GM19035 (cell line): ENCODE measurements at regions not wholly inside any gene's neighbourhood (a gene's known extent, or its start where the extent isn't known, plus 50 kb on each side); places are given as distances from the start of the nearest gene placed in this dataset.

Source experiments
- ATAC-seq: cut with Tn5 transposase; IDR thresholded peaks from one replicate; pipeline ENCODE4 v1.9.1; 2021; ENCODE audit not compliant: unreplicated experiment

GRCh38 chr6:12420626-12421025 is 130.5 kb downstream of the EDN1 start:
- ATAC-seq = no peak

GRCh38 chr6:12421596-12421995 is 131.4 kb downstream of the EDN1 start:
- ATAC-seq = no peak

GRCh38 chr6:12422848-12423247 is 132.7 kb downstream of the EDN1 start:
- no peak for ATAC-seq

GRCh38 chr6:12423832-12424231 is 133.7 kb downstream of the EDN1 start:
- no peak for ATAC-seq

- ATAC-seq = no peak
These were observed 136.0 kb downstream of the EDN1 start for GRCh38 chr6:12426121-12426520.

GRCh38 chr6:12431023-12431422 is 140.9 kb downstream of the EDN1 start:
- ATAC-seq = no peak

- no peak for ATAC-seq
These were observed 146.1 kb downstream of the EDN1 start for GRCh38 chr6:12436224-12436623.

- no peak for ATAC-seq
These were observed 146.5 kb downstream of the EDN1 start for GRCh38 chr6:12436683-12437082.

- no peak for ATAC-seq
These were observed 149.1 kb downstream of the EDN1 start for GRCh38 chr6:12439296-12439695.

- no peak for ATAC-seq
These were observed 150.8 kb downstream of the EDN1 start for GRCh38 chr6:12440981-12441380.

GRCh38 chr6:12442455-12442854 is 152.3 kb downstream of the EDN1 start:
- ATAC-seq = no peak

GRCh38 chr6:12446394-12446793 is 156.2 kb downstream of the EDN1 start:
- ATAC-seq = no peak

- ATAC-seq = no peak
These were observed 159.3 kb downstream of the EDN1 start for GRCh38 chr6:12449447-12449846.

- no peak for ATAC-seq
These were observed 160.3 kb downstream of the EDN1 start for GRCh38 chr6:12450467-12450866.

- ATAC-seq = no peak
These were observed 166.2 kb downstream of the EDN1 start for GRCh38 chr6:12456343-12456742.

- ATAC-seq = no peak
These were observed 166.9 kb downstream of the EDN1 start for GRCh38 chr6:12457094-12457493.

GRCh38 chr6:12458558-12458957 is 168.4 kb downstream of the EDN1 start:
- ATAC-seq = no peak

- ATAC-seq = no peak
These were observed 169.9 kb downstream of the EDN1 start for GRCh38 chr6:12459945-12460661.

GRCh38 chr6:12467706-12468670 is 177.8 kb downstream of the EDN1 start:
- no peak for ATAC-seq

- no peak for ATAC-seq
These were observed 182.5 kb downstream of the EDN1 start for GRCh38 chr6:12472601-12473038.

- no peak for ATAC-seq
These were observed 183.3 kb downstream of the EDN1 start for GRCh38 chr6:12473494-12473893.
